SH-SY5Y (cell line): ENCODE measurements at regions not wholly inside any gene's neighbourhood (a gene's known extent, or its start where the extent isn't known, plus 50 kb on each side); places are given as distances from the start of the nearest gene placed in this dataset.

Source experiments
- GATA2 ChIP-seq: IDR thresholded peaks from 2 replicates; pipeline ENCODE4 v1.6.1; 2011; ENCODE audit warnings: mild to moderate bottlenecking, low read depth, low read length
- GATA3 ChIP-seq: IDR thresholded peaks from 2 replicates; pipeline ENCODE4 v1.6.1; 2011; ENCODE audit warnings: low read depth, mild to moderate bottlenecking, low read length, moderate library complexity

GRCh38 chr12:83793616-83794015 is 1106.9 kb downstream of the TMTC2 start:
- TF ChIP-seq GATA2 (no peak), GATA3 (no peak)
